H1 (cell line): ENCODE measurements at regions not wholly inside any gene's neighbourhood (a gene's known extent, or its start where the extent isn't known, plus 50 kb on each side); places are given as distances from the start of the nearest gene placed in this dataset.

ENCODE experiments used
- CTCF ChIA-PET: fragments of 300-600 bp; sonication (Branson Sonifier 250); formaldehyde crosslinking; loops from one replicate; lab custom pipeline; 2021; ENCODE audit not compliant: partially characterized antibody; lab: Charles Lee
- POLR2A ChIA-PET: fragments of 300-600 bp; sonication (Branson Sonifier 250); formaldehyde crosslinking; loops from one replicate; lab custom pipeline; 2021; ENCODE audit warnings: inconsistent platforms; ENCODE audit not compliant: partially characterized antibody; lab: Charles Lee
- DNase-seq, 2 experiments: peaks; one replicate each; pipeline versions ENCODE4 v3.0.0 to v3.0.0-alpha.2; 2010 to 2022; ENCODE audit warnings: low spot score in 2 of 2, low read depth in 1 of 2, mixed read lengths in 1 of 2
- FAIRE-seq: peaks from 2 replicates; lab custom pipeline; 2011; peaks lifted over from hg19 to GRCh38; lab: Jason Lieb, UNC
- H2AFZ ChIP-seq: 2 replicates; pipeline ENCODE4 v1.8.1; 2012; ENCODE audit warnings: low read length, inconsistent platforms
- H2AK5ac ChIP-seq: 2 replicates; pipeline ENCODE4 v1.6.1; 2013; ENCODE audit warnings: low read depth, low read length
- H2BK120ac ChIP-seq: replicated peaks from 2 replicates; pipeline ENCODE3; 2013; ENCODE audit warnings: low read depth, low read length, inconsistent platforms
- H2BK12ac ChIP-seq: 2 replicates; pipeline ENCODE4 v1.6.1; 2013; ENCODE audit warnings: low read depth, low read length
- H2BK15ac ChIP-seq: 2 replicates; pipeline ENCODE4 v1.6.1; 2013; ENCODE audit warnings: low read length
- H2BK20ac ChIP-seq: 2 replicates; pipeline ENCODE4 v1.6.1; 2013; ENCODE audit warnings: low read length
- H2BK5ac ChIP-seq: 2 replicates; pipeline ENCODE4 v1.6.1; 2013; ENCODE audit warnings: low read depth, low read length
- H3K14ac ChIP-seq: 2 replicates; pipeline ENCODE4 v1.6.1; 2013; ENCODE audit warnings: inconsistent platforms; ENCODE audit not compliant: insufficient read length
- H3K18ac ChIP-seq: 2 replicates; pipeline ENCODE4 v1.6.1; 2013; ENCODE audit warnings: low read length; ENCODE audit errors: extremely low read depth
- H3K23ac ChIP-seq: 2 replicates; pipeline ENCODE4 v1.6.1; 2013; ENCODE audit warnings: inconsistent platforms; ENCODE audit not compliant: insufficient read length
- H3K23me2 ChIP-seq: 2 replicates; pipeline ENCODE4 v1.6.1; 2013; ENCODE audit warnings: low read depth, low read length
- H3K27ac ChIP-seq: 2 replicates; pipeline ENCODE4 v1.6.1; 2011; ENCODE audit warnings: low read depth, low read length, inconsistent platforms
- H3K27me3 ChIP-seq, 4 experiments: replicated peaks in 1 of 4; 1 replicate in 1 of 4; 2 replicates in 3 of 4; pipeline versions ENCODE4 v1.6.1 to v1.8.1; 2011 to 2013; ENCODE audit warnings: low read length in 3 of 4, mild to moderate bottlenecking in 3 of 4, inconsistent platforms in 2 of 4, mixed read lengths in 2 of 4, moderate library complexity in 1 of 4; ENCODE audit not compliant: control insufficient read depth in 3 of 4, insufficient read depth in 3 of 4; ENCODE audit errors: extremely low read depth in 1 of 4
- H3K36me3 ChIP-seq, 4 experiments: 2 replicates each; pipeline versions ENCODE4 v1.6.1 to v1.8.1; 2011 to 2013; ENCODE audit warnings: mild to moderate bottlenecking in 4 of 4, low read length in 3 of 4, moderate library complexity in 2 of 4, control low read depth in 1 of 4, inconsistent platforms in 1 of 4; ENCODE audit not compliant: insufficient read depth in 4 of 4, control insufficient read depth in 2 of 4
- H3K4ac ChIP-seq: replicated peaks from 2 replicates; pipeline ENCODE3; 2013; ENCODE audit warnings: low read length, low read depth, mixed read lengths, inconsistent platforms; ENCODE audit not compliant: insufficient read length
- H3K4me1 ChIP-seq, 4 experiments: replicated peaks in 1 of 4; 1 replicate in 1 of 4; 2 replicates in 3 of 4; pipeline versions ENCODE4 v1.6.1 to v1.8.1; 2011 to 2013; ENCODE audit warnings: low read length in 3 of 4, inconsistent platforms in 2 of 4, mixed read lengths in 1 of 4; ENCODE audit not compliant: insufficient read depth in 4 of 4, control insufficient read depth in 3 of 4
- H3K4me2 ChIP-seq, 2 experiments: 2 replicates each; pipeline versions ENCODE4 v1.6.1 to v1.8.1; 2011 to 2013; ENCODE audit warnings: low read depth in 2 of 2, low read length in 2 of 2, control low read depth in 1 of 2, inconsistent platforms in 1 of 2, mild to moderate bottlenecking in 1 of 2; ENCODE audit not compliant: insufficient read depth in 1 of 2
- H3K4me3 ChIP-seq, 4 experiments: fragments of 200-600, 300-600 bp in 1 of 4; sonication (generic), shearing (Covaris generic), sonication (Bioruptor Twin) in 1 of 4; 2 replicates each; pipeline versions ENCODE4 v1.5.1 to v1.8.1; 2011 to 2016; ENCODE audit warnings: low read length in 4 of 4, low read depth in 3 of 4, control low read depth in 2 of 4, inconsistent platforms in 2 of 4, mild to moderate bottlenecking in 2 of 4, mixed read lengths in 1 of 4, moderate library complexity in 1 of 4; ENCODE audit not compliant: insufficient read depth in 2 of 4; ENCODE audit errors: extremely low read depth in 1 of 4
- H3K56ac ChIP-seq: replicated peaks from 2 replicates; pipeline ENCODE3; 2013; ENCODE audit warnings: low read depth, mild to moderate bottlenecking, mixed read lengths, low read length, inconsistent platforms; ENCODE audit not compliant: insufficient read length
- H3K79me1 ChIP-seq: 2 replicates; pipeline ENCODE4 v1.6.1; 2013; ENCODE audit warnings: low read depth, low read length, control low read depth
- H3K79me2 ChIP-seq, 2 experiments: 2 replicates each; pipeline versions ENCODE4 v1.6.1 to v1.8.1; 2012 to 2013; ENCODE audit warnings: low read length in 2 of 2, mild to moderate bottlenecking in 2 of 2, inconsistent platforms in 1 of 2; ENCODE audit not compliant: insufficient read depth in 2 of 2, control insufficient read depth in 1 of 2
- H3K9ac ChIP-seq, 4 experiments: replicated peaks in 1 of 4; 1 replicate in 1 of 4; 2 replicates in 3 of 4; pipeline versions ENCODE4 v1.6.1 to v1.8.1; 2011 to 2013; ENCODE audit warnings: low read depth in 3 of 4, low read length in 3 of 4, control low read depth in 2 of 4, mild to moderate bottlenecking in 2 of 4, moderate library complexity in 2 of 4, inconsistent platforms in 1 of 4; ENCODE audit errors: extremely low read depth in 1 of 4
- H3K9me3 ChIP-seq, 2 experiments: 2 replicates each; pipeline versions ENCODE4 v1.6.1 to v1.8.1; 2012 to 2013; ENCODE audit warnings: mild to moderate bottlenecking in 2 of 2, moderate library complexity in 2 of 2, control low read depth in 1 of 2, inconsistent platforms in 1 of 2, low read depth in 1 of 2, low read length in 1 of 2, mixed read lengths in 1 of 2; ENCODE audit not compliant: insufficient read depth in 2 of 2
- H4K20me1 ChIP-seq, 2 experiments: replicated peaks in 1 of 2; 2 replicates each; pipeline versions ENCODE3 to v1.8.1; 2011 to 2013; ENCODE audit warnings: inconsistent platforms in 2 of 2, low read length in 2 of 2, mild to moderate bottlenecking in 1 of 2; ENCODE audit not compliant: insufficient read depth in 2 of 2, control insufficient read depth in 1 of 2
- H4K5ac ChIP-seq: 2 replicates; pipeline ENCODE4 v1.6.1; 2013; ENCODE audit warnings: low read length, low read depth, mixed read lengths, inconsistent platforms; ENCODE audit not compliant: insufficient read length
- H4K8ac ChIP-seq: 2 replicates; pipeline ENCODE4 v1.8.0; 2013; ENCODE audit warnings: mild to moderate bottlenecking, moderate library complexity, low read length, inconsistent platforms; ENCODE audit not compliant: insufficient read depth; ENCODE audit errors: extremely low read depth
- H4K91ac ChIP-seq: replicated peaks from 2 replicates; pipeline ENCODE3; 2013; ENCODE audit warnings: low read length, mixed read lengths, inconsistent platforms; ENCODE audit not compliant: insufficient read length
- ASH2L ChIP-seq: fragments of 200-600, 300-600 bp; sonication (generic); IDR thresholded peaks from one replicate; pipeline ENCODE4 v1.7.1; 2017; ENCODE audit warnings: low read length
- ATF2 ChIP-seq: IDR thresholded peaks from 2 replicates; pipeline ENCODE4 v1.6.1; 2012; ENCODE audit warnings: low read length, inconsistent platforms
- CBX5 ChIP-seq: fragments of 300-800, 300-1000 bp; sonication (generic); IDR thresholded peaks from 2 replicates; pipeline ENCODE4 v1.7.1; 2016; ENCODE audit warnings: antibody characterized with exemption, low read length, low read depth
- CEBPB ChIP-seq: IDR thresholded peaks from 2 replicates; pipeline ENCODE4 v1.6.1; 2012; ENCODE audit warnings: low read depth, low read length
- E2F6 ChIP-seq: IDR thresholded peaks from 2 replicates; pipeline ENCODE4 v1.6.1; 2012; ENCODE audit warnings: inconsistent platforms
- GABPA ChIP-seq: IDR thresholded peaks from 2 replicates; pipeline ENCODE4 v1.6.1; 2011; ENCODE audit warnings: mild to moderate bottlenecking, low read length, moderate library complexity, borderline replicate concordance; ENCODE audit not compliant: insufficient read depth
- POLR2A ChIP-seq, 2 experiments: IDR thresholded peaks; 1 replicate in 1 of 2; 2 replicates in 1 of 2; pipeline ENCODE4 v1.6.1; 2011; ENCODE audit warnings: low read depth in 2 of 2, low read length in 2 of 2, mild to moderate bottlenecking in 2 of 2; ENCODE audit errors: control extremely low read depth in 1 of 2
- SUZ12 ChIP-seq: fragments of 200-600 bp; sonication (generic); IDR thresholded peaks from 2 replicates; pipeline ENCODE4 v1.6.1; 2012; ENCODE audit warnings: mild to moderate bottlenecking, inconsistent platforms, low read length, moderate library complexity, mixed read lengths
- WGBS, 2 experiments: shearing (Covaris generic) in 1 of 2; methylation state at CpG; one replicate each; pipeline versions ENCODE4 v1.1.6 to v1.1.7; 2013 to 2015; ENCODE audit warnings: low lambda C conversion rate in 2 of 2, mixed read lengths in 2 of 2, inconsistent platforms in 1 of 2, low coverage in 1 of 2, missing lambda C conversion rate in 1 of 2; ENCODE audit not compliant: insufficient replicate concordance in 2 of 2, insufficient coverage in 1 of 2, insufficient read length in 1 of 2; ENCODE audit errors: extremely low coverage in 1 of 2, missing lambda C conversion rate in 1 of 2; 5-methylcytosine and 5-hydroxymethylcytosine counted together

- no peaks in the 10 kb centered on the region for H3K27me3 ChIP-seq
- H4K20me1 ChIP-seq = no peaks in the 10 kb centered on the region
- H4K8ac ChIP-seq = no peak overlapping the region
- H3K4me3 ChIP-seq = no peak overlapping the region
- DNase-seq (no peak), FAIRE-seq (no peak)
- H3K9ac ChIP-seq = no peak overlapping the region
- WGBS, 2 experiments = 88% methylated on average over 2 of the region's 2 CpGs; no CpG with 5 or more reads in 1 of the 2 experiments
- no peak overlapping the region for H2AK5ac ChIP-seq
- H3K79me1 ChIP-seq = no peaks in the 10 kb centered on the region
- H3K23ac ChIP-seq = no peak overlapping the region
- H2BK15ac ChIP-seq = no peak overlapping the region
- H3K4me2 ChIP-seq = no peak overlapping the region
- H2BK5ac ChIP-seq = no peak overlapping the region
- no peak overlapping the region for H3K14ac ChIP-seq
- ChIA-PET CTCF (interaction anchor here (0.5 to 1.1 kb wide), 2 partner anchors 350 to 1725 kb away, joined by 3 to 4 read pairs; no protein-coding TSS in a partner anchor), POLR2A (no interaction called here)
- H2BK120ac ChIP-seq = no peak overlapping the region
- no peak overlapping the region for H4K5ac ChIP-seq
- H3K18ac ChIP-seq = no peak overlapping the region
- no peak overlapping the region for H3K4ac ChIP-seq
- H4K91ac ChIP-seq = no peak overlapping the region
- H2BK20ac ChIP-seq = no peak overlapping the region
- H2AFZ ChIP-seq = no peak overlapping the region
- no peaks in the 10 kb centered on the region for H3K4me1 ChIP-seq
- H3K23me2 ChIP-seq = no peaks in the 10 kb centered on the region
- H3K9me3 ChIP-seq = peaks cover 9 to 14% of the 10 kb centered on the region in 2 experiments; a peak in 3 of 4 replicates
- no peaks in the 10 kb centered on the region; a peak in 1 of 8 replicates for H3K36me3 ChIP-seq
- no peak overlapping the region for H3K27ac ChIP-seq
- H3K56ac ChIP-seq = no peak overlapping the region
- H3K79me2 ChIP-seq = no peaks in the 10 kb centered on the region
- H2BK12ac ChIP-seq = no peak overlapping the region
- no peak for TF ChIP-seq CEBPB
- TF ChIP-seq GABPA = no peak
- no peak for TF ChIP-seq SUZ12
- no peak for TF ChIP-seq CBX5
- TF ChIP-seq ATF2 = no peak
- TF ChIP-seq POLR2A (IDR thresholded peaks at IDR 0.05; ENCODE audit: control extremely low read depth in 1 of 2, low read depth in 2 of 2, low read length in 2 of 2) = no peak
- TF ChIP-seq E2F6 = no peak
- no peak for TF ChIP-seq ASH2L
Observed at GRCh38 chr1:238214449-238214848, 323.7 kb upstream of the ZP4 start.
